ENCODE measurements at regions not wholly inside any gene's neighbourhood (a gene's known extent, or its start where the extent isn't known, plus 50 kb on each side); places are given as distances from the start of the nearest gene placed in this dataset.

- Histone ChIP-seq H3K9ac (ENCODE audit: low read length) (no peak overlapping the region), H3K27ac (ENCODE audit: low read length) (no peak overlapping the region), H3K9me2 (replicated peaks; ENCODE audit: insufficient read depth, low read length) (no peaks in the 10 kb centered on the region), H3K36me3 (replicated peaks; ENCODE audit: insufficient read depth, low read length) (no peaks in the 10 kb centered on the region), H3K79me2 (ENCODE audit: low read length) (no peaks in the 10 kb centered on the region), H3K9me3 (replicated peaks; ENCODE audit: insufficient read depth, low read length) (no peaks in the 10 kb centered on the region), H4K20me1 (ENCODE audit: insufficient read depth, low read length) (no peaks in the 10 kb centered on the region), H3F3A (ENCODE audit: insufficient read depth, low read length) (no peaks in the 10 kb centered on the region), H3K4me1 (ENCODE audit: low read length) (no peaks in the 10 kb centered on the region), H3K4me3 (ENCODE audit: low read length) (no peak overlapping the region), H3K27me3 (replicated peaks; ENCODE audit: insufficient read depth, low read length) (no peaks in the 10 kb centered on the region), H3K4me2 (ENCODE audit: low read depth, low read length) (no peak overlapping the region), H2AFZ (ENCODE audit: low read length) (no peak overlapping the region)
- TF ChIP-seq EZH2phosphoT487 (IDR thresholded peaks at IDR 0.05; ENCODE audit: low read length), result no peak
- TF ChIP-seq CTCF (IDR thresholded peaks at IDR 0.05; ENCODE audit: low read length), result no peak
- TF ChIP-seq EZH2 (optimal IDR thresholded peaks at IDR 0.05; ENCODE audit: low read depth, low read length), result no peak
- DNase-seq, result no peak
Measured at GRCh38 chr18:61085036-61085435, 248.2 kb upstream of the CDH20 start.

- Histone ChIP-seq H3K9me3 (replicated peaks; ENCODE audit: insufficient read depth, low read length) (no peaks in the 10 kb centered on the region), H3K9me2 (replicated peaks; ENCODE audit: insufficient read depth, low read length) (no peaks in the 10 kb centered on the region), H3K27me3 (replicated peaks; ENCODE audit: insufficient read depth, low read length) (no peaks in the 10 kb centered on the region), H3K4me3 (ENCODE audit: low read length) (no peak overlapping the region), H2AFZ (ENCODE audit: low read length) (no peak overlapping the region), H3K4me2 (ENCODE audit: low read depth, low read length) (no peak overlapping the region), H3K36me3 (replicated peaks; ENCODE audit: insufficient read depth, low read length) (no peaks in the 10 kb centered on the region), H3K4me1 (ENCODE audit: low read length) (no peaks in the 10 kb centered on the region), H3K79me2 (ENCODE audit: low read length) (no peaks in the 10 kb centered on the region), H3K27ac (ENCODE audit: low read length) (no peak overlapping the region), H4K20me1 (ENCODE audit: insufficient read depth, low read length) (no peaks in the 10 kb centered on the region), H3F3A (ENCODE audit: insufficient read depth, low read length) (no peaks in the 10 kb centered on the region), H3K9ac (ENCODE audit: low read length) (no peak overlapping the region)
- DNase-seq, result no peak
- no peak for TF ChIP-seq CTCF (IDR thresholded peaks at IDR 0.05; ENCODE audit: low read length)
- TF ChIP-seq EZH2phosphoT487 (IDR thresholded peaks at IDR 0.05; ENCODE audit: low read length), result no peak
- TF ChIP-seq EZH2 (optimal IDR thresholded peaks at IDR 0.05; ENCODE audit: low read depth, low read length), result no peak
Measured at GRCh38 chr18:61085761-61086160, 247.5 kb upstream of the CDH20 start.

- H2AFZ ChIP-seq (ENCODE audit: low read length), result no peak overlapping the region
- no peak overlapping the region for H3K4me2 ChIP-seq (ENCODE audit: low read depth, low read length)
- H3K9me3 ChIP-seq (replicated peaks; ENCODE audit: insufficient read depth, low read length), result no peaks in the 10 kb centered on the region
- no peak overlapping the region for H3K4me3 ChIP-seq (ENCODE audit: low read length)
- no peaks in the 10 kb centered on the region for H3K27me3 ChIP-seq (replicated peaks; ENCODE audit: insufficient read depth, low read length)
- no peaks in the 10 kb centered on the region for H3K79me2 ChIP-seq (ENCODE audit: low read length)
- H3K4me1 ChIP-seq (ENCODE audit: low read length), result no peaks in the 10 kb centered on the region
- no peak for DNase-seq
- no peak overlapping the region for H3K27ac ChIP-seq (ENCODE audit: low read length)
- H3F3A ChIP-seq (ENCODE audit: insufficient read depth, low read length), result no peaks in the 10 kb centered on the region
- no peaks in the 10 kb centered on the region for H3K36me3 ChIP-seq (replicated peaks; ENCODE audit: insufficient read depth, low read length)
- no peak overlapping the region for H3K9ac ChIP-seq (ENCODE audit: low read length)
- no peaks in the 10 kb centered on the region for H4K20me1 ChIP-seq (ENCODE audit: insufficient read depth, low read length)
- no peaks in the 10 kb centered on the region for H3K9me2 ChIP-seq (replicated peaks; ENCODE audit: insufficient read depth, low read length)
- TF ChIP-seq EZH2phosphoT487 (IDR thresholded peaks at IDR 0.05; ENCODE audit: low read length) (no peak), EZH2 (optimal IDR thresholded peaks at IDR 0.05; ENCODE audit: low read depth, low read length) (no peak), CTCF (IDR thresholded peaks at IDR 0.05; ENCODE audit: low read length) (no peak)
Measured at GRCh38 chr18:61086657-61087056, 246.6 kb upstream of the CDH20 start.
